Ovary (tissue), 3 donors: ENCODE measurements at regions not wholly inside any gene's neighbourhood (a gene's known extent, or its start where the extent isn't known, plus 50 kb on each side); places are given as distances from the start of the nearest gene placed in this dataset.

Experiments
- EP300 ChIP-seq: sonication (generic); formaldehyde crosslinking; IDR thresholded peaks from one replicate; pipeline ENCODE4 v1.6.1; 2017; ENCODE audit warnings: antibody characterized with exemption
- POLR2A ChIP-seq: fragments of 450-650 bp; IDR thresholded peaks from one replicate; pipeline ENCODE4 v1.6.1; 2017; ENCODE audit warnings: antibody characterized with exemption, mild to moderate bottlenecking, moderate library complexity
- TF ChIP-seq, protein P1 (sequence below), 3 donors: fragments of 450-650 bp in 2 of 3; fragments of 200-600 bp in 1 of 3; IDR thresholded peaks; one replicate each; pipeline versions ENCODE4 v1.5.1 to v1.8.0; 2016 to 2022; ENCODE audit warnings: antibody characterized with exemption in 3 of 3, mild to moderate bottlenecking in 1 of 3
- donor health status: DM: no; HTN: no; CAD: no.

DNA sequence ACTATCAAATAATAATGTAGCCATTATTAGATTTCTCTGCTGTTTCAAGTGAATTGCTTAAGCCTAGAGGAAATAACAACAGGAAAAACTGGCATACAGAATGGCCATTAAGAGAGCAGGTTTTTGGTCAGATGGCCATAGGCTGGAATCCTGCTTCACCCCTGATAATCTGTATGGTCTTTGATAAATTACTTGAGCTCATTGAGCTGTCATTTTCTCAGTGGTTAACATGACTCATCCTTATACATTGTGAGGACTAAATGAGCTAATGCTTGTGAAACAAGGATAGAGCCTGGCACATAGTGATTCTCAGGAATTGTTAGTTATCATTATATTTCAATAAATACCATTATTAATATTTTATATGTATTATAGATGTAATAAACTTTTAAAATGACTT, 516.5 kb downstream of the KIF4B start:
- TF ChIP-seq, protein P1, sequence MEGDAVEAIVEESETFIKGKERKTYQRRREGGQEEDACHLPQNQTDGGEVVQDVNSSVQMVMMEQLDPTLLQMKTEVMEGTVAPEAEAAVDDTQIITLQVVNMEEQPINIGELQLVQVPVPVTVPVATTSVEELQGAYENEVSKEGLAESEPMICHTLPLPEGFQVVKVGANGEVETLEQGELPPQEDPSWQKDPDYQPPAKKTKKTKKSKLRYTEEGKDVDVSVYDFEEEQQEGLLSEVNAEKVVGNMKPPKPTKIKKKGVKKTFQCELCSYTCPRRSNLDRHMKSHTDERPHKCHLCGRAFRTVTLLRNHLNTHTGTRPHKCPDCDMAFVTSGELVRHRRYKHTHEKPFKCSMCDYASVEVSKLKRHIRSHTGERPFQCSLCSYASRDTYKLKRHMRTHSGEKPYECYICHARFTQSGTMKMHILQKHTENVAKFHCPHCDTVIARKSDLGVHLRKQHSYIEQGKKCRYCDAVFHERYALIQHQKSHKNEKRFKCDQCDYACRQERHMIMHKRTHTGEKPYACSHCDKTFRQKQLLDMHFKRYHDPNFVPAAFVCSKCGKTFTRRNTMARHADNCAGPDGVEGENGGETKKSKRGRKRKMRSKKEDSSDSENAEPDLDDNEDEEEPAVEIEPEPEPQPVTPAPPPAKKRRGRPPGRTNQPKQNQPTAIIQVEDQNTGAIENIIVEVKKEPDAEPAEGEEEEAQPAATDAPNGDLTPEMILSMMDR (IDR thresholded peaks at IDR 0.05): no peak
- TF ChIP-seq POLR2A: no peak
- TF ChIP-seq EP300: no peak
